GM18951 (cell line): ENCODE measurements at regions not wholly inside any gene's neighbourhood (a gene's known extent, or its start where the extent isn't known, plus 50 kb on each side); places are given as distances from the start of the nearest gene placed in this dataset.

Source experiments
- POLR2A ChIP-seq: IDR thresholded peaks from 4 replicates; pipeline ENCODE4 v1.6.1; 2011; ENCODE audit warnings: mild to moderate bottlenecking; ENCODE audit not compliant: insufficient read length, insufficient read depth; ENCODE audit errors: extremely low read depth
- in situ Hi-C: fragments of 300-500 bp; cut with MboI; formaldehyde crosslinking; loops from one replicate; pipeline ENCODE4 v1.12.0; 2022; ENCODE audit warnings: low sequenced_read_pairs, mixed read lengths, inconsistent platforms; ENCODE audit not compliant: unreplicated experiment

DNA sequence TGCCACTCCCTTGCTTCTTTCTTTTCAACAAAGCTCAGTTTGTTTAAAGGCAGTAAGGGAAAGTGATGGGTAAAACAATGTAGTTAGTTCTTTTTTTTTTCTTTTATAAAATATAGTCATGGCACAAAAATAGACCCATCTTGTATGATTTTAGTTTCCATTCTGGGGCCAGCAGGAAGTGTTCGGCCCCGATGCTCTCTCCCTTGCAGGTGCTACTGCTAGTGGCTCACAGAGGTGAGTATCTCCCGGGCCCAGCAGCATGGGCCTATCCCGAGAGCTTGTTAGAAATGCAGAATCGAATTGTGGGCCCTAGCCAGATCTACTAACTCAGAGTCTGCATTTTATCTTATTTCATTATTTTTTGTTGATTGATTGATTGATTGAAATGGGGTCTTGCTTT lies 78.7 kb downstream of the SYNE3 start:
- TF ChIP-seq POLR2A: no peak
- in situ Hi-C loops: loop anchor here (25.0 kb wide), 1 partner anchor 550 kb away; no protein-coding TSS in a partner anchor

DNA sequence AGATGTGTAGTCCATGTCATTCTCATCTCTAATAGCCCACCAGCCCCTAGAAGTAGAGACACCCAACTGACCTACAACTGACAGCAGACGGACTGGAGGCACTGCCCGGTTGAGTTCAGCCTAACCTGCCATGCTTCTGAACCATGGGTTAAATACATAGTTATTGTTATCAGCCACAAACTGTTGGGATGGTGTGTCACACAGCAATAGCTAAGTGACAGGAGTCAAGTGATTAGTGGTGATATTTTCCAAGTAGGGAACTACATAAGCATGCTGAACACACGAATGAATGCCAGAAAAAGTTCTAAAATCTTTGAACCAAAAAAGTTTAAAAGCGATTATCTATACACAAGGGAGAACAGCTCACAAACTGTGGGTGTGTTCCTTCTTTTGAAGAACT lies 80.1 kb downstream of the SYNE3 start:
- in situ Hi-C loops: loop anchor here (25.0 kb wide), 1 partner anchor 551 kb away; no protein-coding TSS in a partner anchor
- TF ChIP-seq POLR2A: no peak

DNA sequence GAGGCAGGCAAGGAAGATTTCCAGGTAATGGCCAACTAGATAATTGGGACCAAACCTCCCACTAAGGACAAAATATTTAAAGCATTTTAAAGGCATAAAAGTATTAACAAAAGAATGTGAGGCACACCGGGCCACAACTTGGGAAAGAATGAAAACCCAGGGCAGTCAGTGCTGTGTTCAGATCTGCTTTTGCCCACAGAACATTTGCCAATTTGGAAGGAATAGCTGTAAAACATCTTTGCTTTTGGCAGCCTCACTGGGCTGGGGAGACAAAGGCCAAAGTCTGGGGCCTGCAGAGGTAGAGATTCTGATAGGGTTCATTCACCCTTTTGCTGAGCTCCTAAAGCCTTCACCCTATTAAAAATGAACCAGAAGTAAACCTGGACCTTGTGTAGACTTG lies 82.3 kb downstream of the SYNE3 start:
- TF ChIP-seq POLR2A: no peak
- in situ Hi-C loops: loop anchor here (25.0 kb wide), 1 partner anchor 553 kb away; no protein-coding TSS in a partner anchor

DNA sequence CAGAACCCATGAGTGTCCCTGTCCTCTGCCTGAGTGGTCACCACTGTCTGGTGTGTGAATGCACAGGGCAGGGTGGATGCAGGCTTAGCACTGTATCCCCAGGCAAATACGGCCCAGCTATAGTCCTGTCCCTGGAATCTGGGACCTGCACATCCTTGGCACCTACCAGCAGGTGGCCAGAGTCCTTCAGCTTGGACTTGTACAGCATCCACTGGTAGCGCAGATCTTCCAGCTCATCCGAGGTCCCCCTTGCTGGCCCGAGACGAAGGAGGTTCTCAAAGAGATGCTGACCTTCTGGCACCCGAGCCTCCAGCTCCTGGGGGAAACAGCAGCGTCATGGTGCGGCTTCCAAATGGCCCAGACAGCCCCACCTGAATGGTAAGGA lies 83.4 kb downstream of the SYNE3 start:
- in situ Hi-C loops: loop anchor here (25.0 kb wide), 1 partner anchor 554 kb away; no protein-coding TSS in a partner anchor
- TF ChIP-seq POLR2A: no peak

DNA sequence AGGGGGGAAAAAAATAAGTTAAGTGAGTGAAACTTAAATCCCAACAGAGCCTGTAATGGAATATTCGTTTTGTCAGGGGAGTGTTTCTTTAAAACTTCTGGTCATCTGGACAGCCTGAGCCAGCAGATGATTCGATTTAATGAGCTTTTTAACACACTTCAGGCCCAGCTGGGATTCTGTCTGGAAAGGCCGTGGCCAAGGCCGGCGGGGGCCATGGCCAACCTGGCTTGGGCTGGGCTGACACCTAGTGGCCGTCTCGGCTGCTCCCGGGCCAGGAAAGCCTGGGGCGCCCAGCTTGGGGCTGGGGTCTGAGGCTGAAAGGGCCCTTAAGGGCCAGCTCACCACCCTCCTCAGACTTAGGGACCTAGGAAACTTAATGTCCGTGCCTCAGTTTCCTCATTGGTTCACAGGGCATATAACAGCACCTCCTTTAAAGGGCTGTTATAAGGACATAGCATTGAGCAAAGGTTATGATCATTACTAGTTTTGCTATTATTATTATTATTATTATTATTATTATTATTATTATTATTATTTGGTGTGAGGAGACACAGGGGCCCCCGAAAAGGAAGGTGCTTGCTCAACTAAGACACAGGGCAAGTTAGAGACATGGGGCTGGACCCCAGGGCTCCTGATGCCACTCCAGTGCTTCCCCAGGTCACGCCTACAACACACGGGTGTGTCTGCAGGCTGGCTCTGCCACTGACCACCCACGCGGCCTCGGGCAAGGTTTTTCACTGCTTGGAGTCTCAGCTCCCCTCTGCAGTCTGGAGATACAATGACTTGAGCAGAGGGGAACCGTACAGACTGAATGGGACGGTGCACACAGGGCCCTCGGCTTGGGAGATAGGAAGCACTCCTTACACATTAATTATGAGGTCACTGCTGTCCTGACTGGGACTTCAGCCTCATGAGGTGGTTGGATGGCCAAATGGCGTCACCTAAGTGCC lies 84.0 kb downstream of the SYNE3 start:
- in situ Hi-C loops: loop anchor here (25.0 kb wide), 1 partner anchor 555 kb away; no protein-coding TSS in a partner anchor
- no peak for TF ChIP-seq POLR2A

DNA sequence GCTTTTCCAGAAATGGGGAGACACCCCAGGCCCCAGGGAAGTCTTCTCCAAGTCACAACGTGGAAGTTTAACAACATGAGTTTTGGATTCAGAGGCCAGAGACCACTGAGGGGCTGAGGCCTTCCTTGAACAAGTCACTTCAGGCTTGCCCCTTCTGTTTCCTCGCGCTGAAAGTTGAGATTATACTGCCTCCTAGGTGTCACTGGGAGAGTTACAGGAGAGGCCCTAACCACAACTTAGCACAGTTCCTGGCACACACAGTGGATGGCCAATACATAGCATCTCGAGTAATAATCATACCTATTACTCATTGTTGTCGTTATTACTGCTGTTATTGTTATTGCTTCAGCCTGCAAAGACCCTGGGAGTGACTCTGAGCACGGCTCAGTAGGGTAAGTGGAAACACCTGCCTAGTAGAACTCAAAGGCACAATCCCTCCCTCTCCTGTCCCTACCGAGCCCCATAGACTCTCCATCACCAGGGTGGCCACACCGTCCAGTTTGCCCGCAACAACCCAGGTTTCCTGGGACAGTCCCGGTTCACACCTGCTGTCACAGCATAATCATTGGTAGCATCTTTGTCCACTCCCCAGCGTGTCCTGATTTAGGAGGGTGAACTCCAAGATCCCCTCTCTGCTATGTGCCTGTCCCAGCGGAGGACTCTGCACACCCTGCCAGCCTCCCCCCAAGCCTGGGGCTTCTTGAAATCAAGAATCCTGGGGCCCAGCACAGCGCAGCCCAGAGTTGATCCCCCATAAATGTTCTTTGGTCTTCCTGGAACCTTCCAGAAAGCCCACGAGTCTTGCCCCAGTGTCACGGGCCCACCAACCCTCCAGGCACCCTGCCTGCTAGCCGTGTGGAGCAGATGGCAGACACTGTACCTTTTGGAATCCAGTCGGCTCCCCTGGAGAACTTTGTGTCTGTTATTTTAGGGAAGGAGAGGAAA lies 85.0 kb downstream of the SYNE3 start:
- in situ Hi-C loops: loop anchor here (25.0 kb wide), 1 partner anchor 556 kb away; no protein-coding TSS in a partner anchor
- TF ChIP-seq POLR2A: no peak

DNA sequence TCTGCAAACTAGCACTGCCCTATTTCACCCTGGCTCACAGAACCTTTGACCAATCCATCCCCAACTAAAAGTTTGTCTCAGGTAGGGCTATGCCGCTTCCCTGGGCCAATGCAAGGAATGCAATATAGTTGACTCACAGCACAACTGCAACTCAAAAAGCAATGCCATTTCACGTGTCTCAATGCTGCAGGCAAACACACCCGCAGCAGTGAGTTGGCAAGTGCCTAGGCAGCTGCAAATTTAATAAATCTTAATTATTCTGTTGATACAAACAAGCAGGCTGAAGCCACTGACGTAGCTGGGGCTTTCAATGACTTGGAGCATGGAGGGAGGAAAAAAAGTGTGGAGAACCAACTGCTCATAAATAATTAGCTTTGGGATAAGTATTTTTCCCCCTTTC lies 87.9 kb downstream of the SYNE3 start:
- no peak for TF ChIP-seq POLR2A
- in situ Hi-C loops: loop anchor here (25.0 kb wide), 1 partner anchor 559 kb away; no protein-coding TSS in a partner anchor

DNA sequence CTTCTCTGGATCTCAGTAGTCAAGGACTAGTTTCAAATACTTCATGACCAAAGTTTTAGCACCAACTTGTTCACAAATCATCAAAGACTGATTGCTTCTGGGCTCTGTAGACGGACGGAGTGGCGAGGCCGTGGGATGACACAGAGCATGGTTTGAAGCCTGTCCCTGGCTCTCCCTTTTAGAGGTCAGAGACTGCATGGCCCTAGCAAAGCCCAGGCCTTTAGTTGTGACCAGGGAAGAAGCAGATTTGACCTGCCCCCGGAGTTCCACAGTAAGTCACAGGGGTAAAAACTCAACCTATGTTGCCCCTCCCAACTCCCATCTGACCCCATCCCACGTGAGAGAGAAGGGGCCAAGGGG lies 90.4 kb downstream of the SYNE3 start:
- in situ Hi-C loops: loop anchor here (25.0 kb wide), 1 partner anchor 561 kb away; no protein-coding TSS in a partner anchor

DNA sequence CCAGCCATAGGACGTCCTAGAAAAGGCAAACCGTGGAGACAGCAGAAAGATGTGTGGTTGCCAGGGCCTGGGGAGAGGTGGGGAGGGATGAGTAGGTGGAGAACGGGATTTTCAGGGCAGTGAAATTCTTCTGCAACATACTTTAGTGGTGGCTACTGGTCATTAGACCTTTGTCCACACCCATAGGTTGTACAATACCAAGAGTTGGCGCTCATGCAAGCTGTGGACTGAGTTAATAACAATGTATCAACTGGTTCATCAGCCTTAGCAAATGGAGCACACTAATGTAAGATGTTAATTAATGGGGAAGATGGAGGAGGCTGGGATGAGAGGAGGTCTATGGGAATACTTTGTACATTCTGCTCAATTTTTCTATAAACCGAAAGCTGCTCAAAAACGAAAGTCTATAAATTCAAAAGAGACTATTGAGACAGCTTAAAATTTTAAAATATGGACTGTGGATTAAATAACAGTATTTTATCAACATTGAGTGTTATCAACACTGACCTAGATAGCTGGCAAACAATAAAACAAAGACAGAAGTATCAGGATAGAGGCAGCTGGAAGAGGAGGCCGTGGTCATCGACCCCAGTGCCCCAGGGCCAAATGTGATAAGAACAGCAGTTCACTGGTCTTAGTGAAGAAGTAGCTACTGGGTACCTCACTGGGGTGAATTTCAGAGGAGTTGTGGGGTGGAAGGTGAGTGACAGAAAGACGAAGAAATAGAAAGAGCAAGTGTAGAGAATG lies 90.9 kb downstream of the SYNE3 start:
- in situ Hi-C loops: loop anchor here (25.0 kb wide), 1 partner anchor 562 kb away; no protein-coding TSS in a partner anchor
- no peak for TF ChIP-seq POLR2A

More for the DNA sequence above, 90.4 kb downstream of the SYNE3 start:
- no peak for TF ChIP-seq POLR2A

DNA sequence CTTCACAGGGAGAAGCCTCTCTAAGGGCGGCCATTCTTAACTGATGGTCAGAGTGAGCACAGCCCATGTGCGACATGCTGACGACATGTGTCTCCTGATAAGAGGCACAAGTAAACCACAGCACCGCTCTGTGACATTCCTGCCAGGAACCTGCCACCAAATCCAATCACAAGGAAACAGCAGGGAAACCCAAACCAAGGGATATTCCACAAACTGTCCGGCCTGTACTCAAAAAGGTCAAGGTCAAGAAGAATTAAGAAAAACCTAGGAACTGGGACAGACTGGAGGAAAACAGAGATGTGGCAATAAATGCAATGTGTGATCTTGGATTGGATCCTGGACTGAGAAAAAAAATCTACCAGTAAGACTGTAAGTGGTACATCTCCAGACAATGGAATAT lies 91.9 kb downstream of the SYNE3 start:
- in situ Hi-C loops: no loop called here

DNA sequence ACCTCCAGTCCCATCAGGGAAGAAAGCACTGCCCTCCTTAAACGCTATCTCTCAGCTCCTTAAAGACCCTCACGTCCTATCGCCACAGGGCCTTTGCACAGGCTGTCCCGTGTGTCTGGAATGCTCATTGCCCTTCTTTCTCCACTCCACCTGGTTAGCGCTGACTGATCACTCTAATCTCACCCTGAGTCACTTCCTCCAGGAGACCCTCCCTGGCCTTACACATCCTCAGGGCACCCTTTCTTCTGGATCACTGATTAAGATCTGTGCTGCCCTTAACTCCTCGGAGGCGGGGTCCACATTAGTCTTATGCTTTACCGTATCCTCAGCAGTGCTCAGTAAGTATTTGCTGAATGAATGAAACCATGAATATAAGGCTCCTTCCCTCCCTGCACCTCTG lies 94.7 kb downstream of the SYNE3 start:
- TF ChIP-seq POLR2A: no peak
- in situ Hi-C loops: no loop called here

More for the DNA sequence above, 91.9 kb downstream of the SYNE3 start:
- TF ChIP-seq POLR2A: no peak

DNA sequence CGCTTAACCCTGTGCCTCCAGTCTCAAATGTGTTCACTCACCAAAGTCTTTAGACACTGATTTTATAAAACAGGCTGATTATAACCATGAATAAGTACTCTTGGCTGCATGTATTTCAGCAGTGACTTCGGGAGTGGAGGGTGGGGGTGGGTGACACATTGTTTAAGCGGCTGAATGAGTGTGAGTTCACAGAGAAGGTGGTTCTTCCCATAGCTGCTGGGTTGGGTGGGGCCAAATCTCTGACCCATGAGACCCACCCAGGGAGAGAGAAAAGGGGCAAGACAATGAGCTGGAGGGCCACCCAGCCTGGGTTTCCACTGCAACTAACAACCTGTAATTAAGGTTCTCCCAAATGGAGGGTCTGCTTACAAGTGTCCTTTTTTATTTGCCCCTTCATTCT lies 96.4 kb downstream of the SYNE3 start:
- no peak for TF ChIP-seq POLR2A
- in situ Hi-C loops: no loop called here
